IMR-90 (cell line): ENCODE measurements at regions not wholly inside any gene's neighbourhood (a gene's known extent, or its start where the extent isn't known, plus 50 kb on each side); places are given as distances from the start of the nearest gene placed in this dataset.

Source experiments
- ATAC-seq: fragments of 200-7000 bp; cut with Tn5 transposase; 2 replicates; pipeline ENCODE4 v1.9.1; 2020; ENCODE audit warnings: low read depth, mild to moderate bottlenecking, moderate library complexity
- BruUV-seq: library from RNA; stranded (reverse); fragments of 400-500 nt; replicated peaks from 2 replicates; lab custom pipeline; 2021; lab: Mats Ljungman, UMichigan
- CTCF ChIA-PET: fragments of 300-600 bp; formaldehyde crosslinking; extraction: SDS; loops from one replicate; lab custom pipeline; 2021; ENCODE audit warnings: antibody characterized with exemption; lab: Yijun Ruan, JAX
- POLR2A ChIA-PET: fragments of 300-600 bp; sonication (Branson Sonifier 250); formaldehyde crosslinking; loops from one replicate; lab custom pipeline; 2022; ENCODE audit warnings: antibody characterized with exemption; ENCODE audit not compliant: unreplicated experiment; lab: Charles Lee
- DNase-seq: peaks from one replicate; pipeline ENCODE4 v3.0.0; 2013
- H2AFZ ChIP-seq: replicated peaks from 2 replicates; pipeline ENCODE3; 2013; ENCODE audit warnings: low read length, mild to moderate bottlenecking; ENCODE audit not compliant: poor library complexity
- H2AK5ac ChIP-seq: 2 replicates; pipeline ENCODE4 v1.6.1; 2013; ENCODE audit warnings: low read depth, low read length, inconsistent platforms
- H2AK9ac ChIP-seq: replicated peaks from 2 replicates; pipeline ENCODE3; 2013; ENCODE audit warnings: mild to moderate bottlenecking, low read depth, low read length, moderate library complexity; ENCODE audit not compliant: poor library complexity
- H2BK120ac ChIP-seq: 2 replicates; pipeline ENCODE4 v1.6.1; 2013; ENCODE audit warnings: low read depth, low read length, inconsistent platforms
- H2BK15ac ChIP-seq: 3 replicates; pipeline ENCODE4 v1.6.1; 2013; ENCODE audit warnings: low read depth, low read length, inconsistent platforms
- H2BK20ac ChIP-seq: 2 replicates; pipeline ENCODE4 v1.6.1; 2013; ENCODE audit warnings: low read depth, mild to moderate bottlenecking, inconsistent platforms, low read length, moderate library complexity
- H2BK5ac ChIP-seq: 2 replicates; pipeline ENCODE4 v1.6.1; 2013; ENCODE audit warnings: mild to moderate bottlenecking, low read depth, low read length, inconsistent platforms; ENCODE audit not compliant: poor library complexity, severe bottlenecking
- H3K14ac ChIP-seq: replicated peaks from 2 replicates; pipeline ENCODE4 v1.6.1; 2013; ENCODE audit warnings: low read depth, low read length, inconsistent platforms
- H3K18ac ChIP-seq: 2 replicates; pipeline ENCODE4 v1.6.1; 2013; ENCODE audit warnings: low read depth, low read length, control low read depth
- H3K23ac ChIP-seq: 2 replicates; pipeline ENCODE4 v1.6.1; 2013; ENCODE audit warnings: low read depth, low read length, inconsistent platforms
- H3K27ac ChIP-seq: 2 replicates; pipeline ENCODE4 v1.5.1; 2013; ENCODE audit warnings: mild to moderate bottlenecking, control low read depth, low read length; ENCODE audit not compliant: insufficient read depth
- H3K27me3 ChIP-seq: 2 replicates; pipeline ENCODE4 v1.6.1; 2013; ENCODE audit warnings: low read length; ENCODE audit not compliant: control insufficient read depth, insufficient read depth
- H3K36me3 ChIP-seq: 2 replicates; pipeline ENCODE4 v1.6.1; 2013; ENCODE audit warnings: low read length, mixed read lengths; ENCODE audit not compliant: control insufficient read depth, insufficient read depth
- H3K4ac ChIP-seq: 2 replicates; pipeline ENCODE4 v1.6.1; 2013; ENCODE audit warnings: low read depth, low read length, inconsistent platforms
- H3K4me1 ChIP-seq: 2 replicates; pipeline ENCODE4 v1.6.1; 2013; ENCODE audit warnings: low read length, mixed read lengths; ENCODE audit not compliant: control insufficient read depth, insufficient read depth
- H3K4me2 ChIP-seq: 2 replicates; pipeline ENCODE4 v1.6.1; 2013; ENCODE audit warnings: low read depth, mild to moderate bottlenecking, control low read depth, low read length, moderate library complexity
- H3K4me3 ChIP-seq: 2 replicates; pipeline ENCODE4 v1.5.1; 2013; ENCODE audit warnings: low read depth, mild to moderate bottlenecking, control low read depth, low read length, moderate library complexity; ENCODE audit not compliant: insufficient read depth
- H3K56ac ChIP-seq: 2 replicates; pipeline ENCODE4 v1.6.1; 2013; ENCODE audit warnings: low read length, inconsistent platforms; ENCODE audit not compliant: insufficient read depth; ENCODE audit errors: extremely low read depth
- H3K79me1 ChIP-seq, 2 experiments: 2 replicates each; pipeline ENCODE4 v1.6.1; 2013; ENCODE audit warnings: low read length in 2 of 2, inconsistent platforms in 1 of 2, low read depth in 1 of 2
- H3K9ac ChIP-seq: 2 replicates; pipeline ENCODE4 v1.6.1; 2013; ENCODE audit warnings: low read depth, low read length, control low read depth
- H3K9me1 ChIP-seq: 2 replicates; pipeline ENCODE4 v1.6.1; 2013; ENCODE audit warnings: low read length, inconsistent platforms; ENCODE audit not compliant: insufficient read depth
- H3K9me3 ChIP-seq: 2 replicates; pipeline ENCODE4 v1.6.1; 2013; ENCODE audit warnings: low read length; ENCODE audit not compliant: control insufficient read depth, insufficient read depth
- H4K20me1 ChIP-seq: 2 replicates; pipeline ENCODE4 v1.6.1; 2013; ENCODE audit warnings: low read length, inconsistent platforms; ENCODE audit not compliant: insufficient read depth
- H4K5ac ChIP-seq: 2 replicates; pipeline ENCODE4 v1.6.1; 2013; ENCODE audit warnings: mild to moderate bottlenecking, low read depth, low read length, control low read depth
- H4K8ac ChIP-seq, 2 experiments: 2 replicates each; pipeline ENCODE4 v1.6.1; 2013; ENCODE audit warnings: low read depth in 2 of 2, low read length in 2 of 2, control low read depth in 1 of 2, inconsistent platforms in 1 of 2
- H4K91ac ChIP-seq: 2 replicates; pipeline ENCODE4 v1.6.1; 2013; ENCODE audit warnings: low read depth, low read length, inconsistent platforms; ENCODE audit not compliant: insufficient read depth
- CEBPB ChIP-seq: IDR thresholded peaks from 2 replicates; pipeline ENCODE4 v1.6.1; 2012; ENCODE audit warnings: low read depth, low read length, improper control_type of control experiment
- CTCF ChIP-seq: conservative IDR thresholded peaks from 2 replicates; pipeline ENCODE4 v1.5.1; 2012; ENCODE audit warnings: mild to moderate bottlenecking, low read depth, low read length, improper control_type of control experiment
- MAFK ChIP-seq: IDR thresholded peaks from 2 replicates; pipeline ENCODE4 v1.6.1; 2012; ENCODE audit warnings: low read depth, low read length, improper control_type of control experiment
- MAZ ChIP-seq: IDR thresholded peaks from 2 replicates; pipeline ENCODE4 v1.6.1; 2012; ENCODE audit warnings: low read depth, mild to moderate bottlenecking, low read length, improper control_type of control experiment, moderate library complexity, borderline replicate concordance
- MXI1 ChIP-seq: IDR thresholded peaks from 2 replicates; pipeline ENCODE4 v1.6.1; 2012; ENCODE audit warnings: low read depth, mild to moderate bottlenecking, low read length, moderate library complexity, borderline replicate concordance
- NFE2L2 ChIP-seq: fragments of 150-350 bp; IDR thresholded peaks from 2 replicates; pipeline ENCODE4 v1.6.1; 2016; ENCODE audit warnings: low read depth, mild to moderate bottlenecking, low read length
- POLR2A ChIP-seq: IDR thresholded peaks from 2 replicates; pipeline ENCODE4 v1.6.1; 2012; ENCODE audit warnings: mild to moderate bottlenecking, low read depth, low read length
- RFX5 ChIP-seq: IDR thresholded peaks from 2 replicates; pipeline ENCODE4 v1.8.0; 2012; ENCODE audit warnings: low read depth, mild to moderate bottlenecking, low read length, moderate library complexity
- SMC3 ChIP-seq: fragments of 150-350 bp; IDR thresholded peaks from 2 replicates; pipeline ENCODE4 v1.6.1; 2016; ENCODE audit warnings: low read depth, mild to moderate bottlenecking, antibody characterized with exemption, low read length, moderate library complexity
- WGBS, 2 experiments: methylation state at CpG; one replicate each; pipeline versions ENCODE4 v1.1.5 to v1.1.7; 2013; ENCODE audit warnings: missing lambda C conversion rate in 2 of 2; ENCODE audit not compliant: insufficient read length in 1 of 2; ENCODE audit errors: extremely low coverage in 2 of 2; 5-methylcytosine and 5-hydroxymethylcytosine counted together
- dilution Hi-C: fragments of 300-500 bp; cut with HindIII; formaldehyde crosslinking; loops from one replicate; pipeline ENCODE4 v1.14.3; 2018; ENCODE audit warnings: low sequenced_read_pairs; ENCODE audit not compliant: unreplicated experiment
- in situ Hi-C: fragments of 300-500 bp; cut with MboI; formaldehyde crosslinking; loops from 3 replicates; pipeline ENCODE4 v1.14.3; 2019; ENCODE audit warnings: low sequenced_read_pairs, inconsistent platforms, mixed read lengths
- intact Hi-C: fragments of 100-400 bp; cut with micrococcal nuclease; formaldehyde crosslinking; loops from 2 replicates; pipeline ENCODE4 v1.10.0; 2022

DNA sequence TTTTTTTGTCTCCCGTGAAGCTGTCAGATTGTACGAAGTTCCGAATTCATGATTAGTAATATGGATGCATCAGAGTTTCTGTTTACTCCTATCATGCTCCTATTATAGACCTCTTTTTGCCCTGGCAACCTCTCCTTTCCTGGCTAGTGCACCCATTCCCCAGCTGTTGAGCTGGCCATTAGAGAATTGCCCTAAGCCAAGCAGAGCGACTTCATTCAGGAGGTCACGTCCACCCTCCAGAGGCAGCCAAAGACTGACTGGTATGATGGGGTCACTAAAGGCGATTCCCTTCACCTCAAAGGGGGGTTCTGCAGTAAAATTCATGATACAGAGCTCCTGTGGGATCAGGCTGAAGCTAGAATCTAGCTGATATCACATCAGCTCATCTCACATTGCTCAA, 351.9 kb downstream of the BTBD3 start:
- ChIA-PET CTCF (no interaction called here), POLR2A (no interaction called here)
- no peak overlapping the region for H3K4me2 ChIP-seq
- H3K79me1 ChIP-seq, result no peaks in the 10 kb centered on the region
- no CpG with 5 or more reads among the region's 6 CpGs for WGBS, 2 experiments
- H3K23ac ChIP-seq, result no peak overlapping the region
- no peak overlapping the region for H3K18ac ChIP-seq
- no peak overlapping the region for H3K4ac ChIP-seq
- H2BK120ac ChIP-seq, result no peak overlapping the region
- in situ Hi-C loops (no loop called here), intact Hi-C loops (no loop called here), dilution Hi-C loops (no loop called here)
- no peak overlapping the region for H3K4me3 ChIP-seq
- no peak for ATAC-seq
- no peak overlapping the region for H2AK5ac ChIP-seq
- no peak overlapping the region for H4K5ac ChIP-seq
- no peak overlapping the region for H2BK5ac ChIP-seq
- no peak overlapping the region for H3K9ac ChIP-seq
- H3K9me3 ChIP-seq, result no peaks in the 10 kb centered on the region
- TF ChIP-seq MXI1 (no peak), RFX5 (no peak), SMC3 (no peak), MAFK (no peak), MAZ (no peak), CEBPB (no peak), POLR2A (no peak), NFE2L2 (no peak), CTCF (no peak)
- no TSS peak for BruUV-seq
- H3K27ac ChIP-seq, result no peak overlapping the region
- no peak overlapping the region for H4K91ac ChIP-seq
- no peak overlapping the region for H3K14ac ChIP-seq
- no peaks in the 10 kb centered on the region for H4K20me1 ChIP-seq
- no peaks in the 10 kb centered on the region for H3K27me3 ChIP-seq
- H3K36me3 ChIP-seq, result no peaks in the 10 kb centered on the region
- no peak overlapping the region for H2AK9ac ChIP-seq
- H3K56ac ChIP-seq, result no peak overlapping the region
- no peak overlapping the region for H2AFZ ChIP-seq
- no peak overlapping the region for H2BK20ac ChIP-seq
- no peaks in the 10 kb centered on the region for H3K9me1 ChIP-seq
- no peaks in the 10 kb centered on the region for H3K4me1 ChIP-seq
- no peak overlapping the region for H2BK15ac ChIP-seq
- H4K8ac ChIP-seq, result no peak overlapping the region
- no peak for DNase-seq
